HFFc6 (cell line): ENCODE measurements at regions not wholly inside any gene's neighbourhood (a gene's known extent, or its start where the extent isn't known, plus 50 kb on each side); places are given as distances from the start of the nearest gene placed in this dataset.

Source experiments
- DNase-seq: peaks from one replicate; pipeline ENCODE4 v3.0.0-alpha.2; 2018
- H3K27ac Mint-ChIP-seq: 2 replicates; pipeline ENCODE4 v1.8.0; 2020; ENCODE audit warnings: mild to moderate bottlenecking, mixed read lengths
- H3K27me3 Mint-ChIP-seq: 2 replicates; pipeline ENCODE4 v1.8.0; 2021; ENCODE audit warnings: mild to moderate bottlenecking, moderate library complexity, mixed read lengths; ENCODE audit not compliant: insufficient read depth
- H3K36me3 Mint-ChIP-seq: 2 replicates; pipeline ENCODE4 v1.8.0; 2021; ENCODE audit warnings: low read depth, mixed read lengths
- H3K4me1 Mint-ChIP-seq: 2 replicates; pipeline ENCODE4 v1.8.0; 2020; ENCODE audit warnings: low read depth, mixed read lengths
- H3K4me3 Mint-ChIP-seq: 2 replicates; pipeline ENCODE4 v1.8.0; 2020; ENCODE audit warnings: mild to moderate bottlenecking, moderate library complexity, mixed read lengths
- H3K9me3 Mint-ChIP-seq: 2 replicates; pipeline ENCODE4 v1.8.0; 2020; ENCODE audit warnings: mild to moderate bottlenecking, mixed read lengths
- CTCF ChIP-seq: fragments of 200-600 bp; sonication (generic); IDR thresholded peaks from 2 replicates; pipeline ENCODE4 v1.5.0; 2021; ENCODE audit warnings: antibody characterized with exemption, mild to moderate bottlenecking

- no peak overlapping the region for H3K4me3 Mint-ChIP-seq
- TF ChIP-seq CTCF, result no peak
- peaks cover 14% of the 10 kb centered on the region for H3K27me3 Mint-ChIP-seq
- peaks cover 2% of the 10 kb centered on the region; the same call in 1 of the 2 replicates for H3K36me3 Mint-ChIP-seq
- no peaks in the 10 kb centered on the region; the same call in 1 of the 2 replicates for H3K9me3 Mint-ChIP-seq
- H3K4me1 Mint-ChIP-seq, result peaks cover 16% of the 10 kb centered on the region
- DNase-seq, result no peak
- H3K27ac Mint-ChIP-seq, result no peak overlapping the region
Measured at GRCh38 chr10:46236941-46237681, 49.7 kb upstream of the ANTXRL start.
